Panc1 (cell line): ENCODE measurements at regions not wholly inside any gene's neighbourhood (a gene's known extent, or its start where the extent isn't known, plus 50 kb on each side); places are given as distances from the start of the nearest gene placed in this dataset.

Source experiments
- POLR2AphosphoS5 ChIP-seq: IDR thresholded peaks from 2 replicates; pipeline ENCODE4 v1.6.1; 2012; ENCODE audit warnings: mild to moderate bottlenecking, low read depth, low read length, moderate library complexity
- TF ChIP-seq, protein P1 (sequence below): fragments of 450-650 bp; IDR thresholded peaks from 2 replicates; pipeline ENCODE4 v1.5.1; 2017; ENCODE audit warnings: mild to moderate bottlenecking
- TF ChIP-seq, protein P2 (sequence below), 2 experiments: IDR thresholded peaks; 2 replicates each; pipeline ENCODE4 v1.6.1; 2011 to 2012; ENCODE audit warnings: low read depth in 2 of 2, control low read depth in 1 of 2, low read length in 1 of 2, mild to moderate bottlenecking in 1 of 2, moderate library complexity in 1 of 2; ENCODE audit not compliant: insufficient read depth in 1 of 2

DNA sequence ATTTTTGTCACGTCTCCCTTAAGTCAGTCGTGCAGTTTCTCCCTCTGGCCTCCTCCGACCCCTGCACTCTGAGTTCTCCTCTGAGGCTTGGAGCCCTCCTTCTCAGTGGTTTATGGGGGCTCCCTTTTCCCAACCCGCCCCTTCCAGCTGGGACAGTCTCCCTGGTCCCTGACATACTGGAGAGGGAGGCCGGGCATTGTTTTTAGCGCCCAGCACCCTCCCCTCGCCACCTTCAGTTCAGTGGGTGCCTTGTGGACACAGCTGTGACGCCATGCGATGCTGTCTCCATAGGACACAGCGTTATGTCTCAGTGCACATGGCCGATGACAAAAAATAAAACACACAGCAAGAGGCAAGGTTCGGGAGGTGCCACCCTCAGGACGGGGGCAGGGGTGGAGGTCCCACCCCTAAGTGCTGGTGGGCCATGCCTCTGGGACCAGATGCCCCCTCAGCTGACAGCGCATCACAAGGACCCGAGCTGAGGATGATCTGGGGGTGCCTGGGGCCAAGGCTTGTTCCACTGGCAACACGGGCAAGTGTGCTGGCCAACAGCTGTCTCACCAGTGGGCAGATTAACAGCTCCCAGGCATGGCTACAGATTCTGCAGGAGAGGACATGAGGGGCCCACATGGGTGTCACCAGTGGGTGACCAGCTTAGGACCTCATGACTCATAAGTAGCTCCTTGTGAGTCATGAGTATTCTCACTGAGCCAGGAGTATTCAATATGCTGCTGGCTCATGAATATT is 81.6 kb downstream of the PLXNA1 start:
- TF ChIP-seq, protein P1, sequence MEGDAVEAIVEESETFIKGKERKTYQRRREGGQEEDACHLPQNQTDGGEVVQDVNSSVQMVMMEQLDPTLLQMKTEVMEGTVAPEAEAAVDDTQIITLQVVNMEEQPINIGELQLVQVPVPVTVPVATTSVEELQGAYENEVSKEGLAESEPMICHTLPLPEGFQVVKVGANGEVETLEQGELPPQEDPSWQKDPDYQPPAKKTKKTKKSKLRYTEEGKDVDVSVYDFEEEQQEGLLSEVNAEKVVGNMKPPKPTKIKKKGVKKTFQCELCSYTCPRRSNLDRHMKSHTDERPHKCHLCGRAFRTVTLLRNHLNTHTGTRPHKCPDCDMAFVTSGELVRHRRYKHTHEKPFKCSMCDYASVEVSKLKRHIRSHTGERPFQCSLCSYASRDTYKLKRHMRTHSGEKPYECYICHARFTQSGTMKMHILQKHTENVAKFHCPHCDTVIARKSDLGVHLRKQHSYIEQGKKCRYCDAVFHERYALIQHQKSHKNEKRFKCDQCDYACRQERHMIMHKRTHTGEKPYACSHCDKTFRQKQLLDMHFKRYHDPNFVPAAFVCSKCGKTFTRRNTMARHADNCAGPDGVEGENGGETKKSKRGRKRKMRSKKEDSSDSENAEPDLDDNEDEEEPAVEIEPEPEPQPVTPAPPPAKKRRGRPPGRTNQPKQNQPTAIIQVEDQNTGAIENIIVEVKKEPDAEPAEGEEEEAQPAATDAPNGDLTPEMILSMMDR = no peak
- TF ChIP-seq POLR2AphosphoS5 = no peak
- TF ChIP-seq, protein P2, sequence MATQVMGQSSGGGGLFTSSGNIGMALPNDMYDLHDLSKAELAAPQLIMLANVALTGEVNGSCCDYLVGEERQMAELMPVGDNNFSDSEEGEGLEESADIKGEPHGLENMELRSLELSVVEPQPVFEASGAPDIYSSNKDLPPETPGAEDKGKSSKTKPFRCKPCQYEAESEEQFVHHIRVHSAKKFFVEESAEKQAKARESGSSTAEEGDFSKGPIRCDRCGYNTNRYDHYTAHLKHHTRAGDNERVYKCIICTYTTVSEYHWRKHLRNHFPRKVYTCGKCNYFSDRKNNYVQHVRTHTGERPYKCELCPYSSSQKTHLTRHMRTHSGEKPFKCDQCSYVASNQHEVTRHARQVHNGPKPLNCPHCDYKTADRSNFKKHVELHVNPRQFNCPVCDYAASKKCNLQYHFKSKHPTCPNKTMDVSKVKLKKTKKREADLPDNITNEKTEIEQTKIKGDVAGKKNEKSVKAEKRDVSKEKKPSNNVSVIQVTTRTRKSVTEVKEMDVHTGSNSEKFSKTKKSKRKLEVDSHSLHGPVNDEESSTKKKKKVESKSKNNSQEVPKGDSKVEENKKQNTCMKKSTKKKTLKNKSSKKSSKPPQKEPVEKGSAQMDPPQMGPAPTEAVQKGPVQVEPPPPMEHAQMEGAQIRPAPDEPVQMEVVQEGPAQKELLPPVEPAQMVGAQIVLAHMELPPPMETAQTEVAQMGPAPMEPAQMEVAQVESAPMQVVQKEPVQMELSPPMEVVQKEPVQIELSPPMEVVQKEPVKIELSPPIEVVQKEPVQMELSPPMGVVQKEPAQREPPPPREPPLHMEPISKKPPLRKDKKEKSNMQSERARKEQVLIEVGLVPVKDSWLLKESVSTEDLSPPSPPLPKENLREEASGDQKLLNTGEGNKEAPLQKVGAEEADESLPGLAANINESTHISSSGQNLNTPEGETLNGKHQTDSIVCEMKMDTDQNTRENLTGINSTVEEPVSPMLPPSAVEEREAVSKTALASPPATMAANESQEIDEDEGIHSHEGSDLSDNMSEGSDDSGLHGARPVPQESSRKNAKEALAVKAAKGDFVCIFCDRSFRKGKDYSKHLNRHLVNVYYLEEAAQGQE (IDR thresholded peaks at IDR 0.05; ENCODE audit: insufficient read depth in 1 of 2, low read depth in 2 of 2, low read length in 1 of 2) = no peak
